Retinal pigment epithelial cell (primary cell): ENCODE measurements at regions not wholly inside any gene's neighbourhood (a gene's known extent, or its start where the extent isn't known, plus 50 kb on each side); places are given as distances from the start of the nearest gene placed in this dataset.

ENCODE experiments used
- DNase-seq: peaks from one replicate; pipeline ENCODE4 v3.0.0-alpha.2; 2010; ENCODE audit warnings: low read depth
- H3K4me3 ChIP-seq: 2 replicates; pipeline ENCODE4 v1.5.1; 2011; ENCODE audit warnings: mild to moderate bottlenecking, low read length, control low read depth, moderate library complexity
- TF ChIP-seq, protein P1 (sequence below): conservative IDR thresholded peaks from 2 replicates; pipeline ENCODE4 v1.5.1; 2011; ENCODE audit warnings: low read depth, low read length, control low read depth, inconsistent platforms

DNA sequence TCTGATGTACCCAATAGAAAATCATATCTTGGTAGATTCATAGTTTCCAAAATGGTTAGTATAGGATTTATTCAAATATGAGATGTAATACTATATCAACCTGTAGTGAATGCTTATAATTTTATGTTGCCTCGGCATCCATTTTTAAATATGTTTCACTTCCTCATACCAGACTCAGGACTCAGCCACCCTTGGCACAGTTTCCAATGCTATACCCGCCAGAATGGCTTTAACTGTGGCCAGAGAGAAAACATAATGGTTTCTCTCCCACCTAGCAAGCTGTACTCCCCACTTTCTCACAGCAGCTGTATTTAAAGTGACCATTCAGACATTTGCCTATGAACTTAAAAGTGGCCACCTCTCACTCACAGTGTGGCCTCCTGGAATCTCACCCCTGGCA lies 466.6 kb upstream of the PABPC4L start:
- TF ChIP-seq, protein P1, sequence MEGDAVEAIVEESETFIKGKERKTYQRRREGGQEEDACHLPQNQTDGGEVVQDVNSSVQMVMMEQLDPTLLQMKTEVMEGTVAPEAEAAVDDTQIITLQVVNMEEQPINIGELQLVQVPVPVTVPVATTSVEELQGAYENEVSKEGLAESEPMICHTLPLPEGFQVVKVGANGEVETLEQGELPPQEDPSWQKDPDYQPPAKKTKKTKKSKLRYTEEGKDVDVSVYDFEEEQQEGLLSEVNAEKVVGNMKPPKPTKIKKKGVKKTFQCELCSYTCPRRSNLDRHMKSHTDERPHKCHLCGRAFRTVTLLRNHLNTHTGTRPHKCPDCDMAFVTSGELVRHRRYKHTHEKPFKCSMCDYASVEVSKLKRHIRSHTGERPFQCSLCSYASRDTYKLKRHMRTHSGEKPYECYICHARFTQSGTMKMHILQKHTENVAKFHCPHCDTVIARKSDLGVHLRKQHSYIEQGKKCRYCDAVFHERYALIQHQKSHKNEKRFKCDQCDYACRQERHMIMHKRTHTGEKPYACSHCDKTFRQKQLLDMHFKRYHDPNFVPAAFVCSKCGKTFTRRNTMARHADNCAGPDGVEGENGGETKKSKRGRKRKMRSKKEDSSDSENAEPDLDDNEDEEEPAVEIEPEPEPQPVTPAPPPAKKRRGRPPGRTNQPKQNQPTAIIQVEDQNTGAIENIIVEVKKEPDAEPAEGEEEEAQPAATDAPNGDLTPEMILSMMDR = no peak
- no peak for DNase-seq
- H3K4me3 ChIP-seq = no peak overlapping the region

DNA sequence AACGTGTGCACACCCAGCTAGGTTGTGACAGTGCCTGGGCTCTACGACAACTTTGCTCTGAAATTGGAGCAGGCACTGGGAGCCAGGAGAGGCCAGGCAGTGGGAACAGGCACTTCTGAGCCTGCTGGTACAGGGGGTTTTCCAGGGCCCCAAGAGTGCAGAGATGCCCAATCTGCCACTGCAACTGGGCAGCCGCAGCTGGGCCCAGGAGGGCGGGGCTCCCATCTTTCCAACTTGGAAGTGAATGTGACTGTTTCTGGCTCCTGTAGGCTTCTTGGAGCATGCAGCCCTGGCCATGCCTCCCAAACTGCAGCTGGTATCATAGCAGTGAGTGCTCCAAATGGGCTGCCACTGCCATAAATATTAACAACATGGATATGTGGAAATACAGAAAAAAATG lies 465.1 kb upstream of the PABPC4L start:
- no peak for DNase-seq
- H3K4me3 ChIP-seq = no peak overlapping the region
- TF ChIP-seq, protein P1 = no peak

DNA sequence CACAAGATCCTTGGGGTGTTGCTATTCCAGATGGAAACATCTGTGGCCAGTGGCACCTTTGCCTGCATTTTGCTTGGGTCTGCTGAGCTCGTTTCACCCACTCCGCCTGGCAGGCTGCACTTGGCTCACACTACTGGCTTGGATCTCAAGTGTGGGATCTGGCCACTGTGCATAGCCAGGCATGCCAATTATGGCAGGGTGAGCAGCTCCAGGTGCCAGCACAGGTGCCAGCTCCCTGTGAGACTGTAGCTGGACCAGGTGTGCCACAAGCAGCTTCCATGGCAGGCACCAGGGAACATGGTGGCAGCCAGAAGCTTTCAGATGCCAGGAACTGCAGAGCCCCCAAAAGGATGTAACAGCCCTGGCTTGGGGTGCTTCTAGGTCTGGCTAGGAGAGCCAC lies 463.8 kb upstream of the PABPC4L start:
- no peak overlapping the region for H3K4me3 ChIP-seq
- no peak for DNase-seq
- TF ChIP-seq, protein P1 = no peak

DNA sequence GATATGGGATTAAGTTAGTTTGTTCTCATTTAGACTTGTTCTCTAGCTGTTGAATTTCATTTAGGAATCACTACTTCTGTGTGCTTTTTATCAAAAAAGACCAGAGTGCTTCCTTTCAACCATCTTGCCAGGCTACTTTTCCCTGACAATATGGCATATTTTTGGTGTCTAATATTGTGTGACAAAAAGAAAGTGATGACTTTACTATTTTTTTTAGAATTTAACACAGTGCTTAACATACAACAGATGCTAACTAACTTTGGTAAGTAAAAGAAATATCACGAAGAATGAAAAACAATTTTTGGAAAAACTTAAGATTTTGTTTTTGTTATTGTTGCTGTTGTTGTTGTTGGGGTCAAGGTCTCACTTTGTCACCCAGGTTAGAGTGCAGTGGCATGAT lies 462.2 kb upstream of the PABPC4L start:
- DNase-seq = no peak
- TF ChIP-seq, protein P1 = no peak
- H3K4me3 ChIP-seq = no peak overlapping the region

DNA sequence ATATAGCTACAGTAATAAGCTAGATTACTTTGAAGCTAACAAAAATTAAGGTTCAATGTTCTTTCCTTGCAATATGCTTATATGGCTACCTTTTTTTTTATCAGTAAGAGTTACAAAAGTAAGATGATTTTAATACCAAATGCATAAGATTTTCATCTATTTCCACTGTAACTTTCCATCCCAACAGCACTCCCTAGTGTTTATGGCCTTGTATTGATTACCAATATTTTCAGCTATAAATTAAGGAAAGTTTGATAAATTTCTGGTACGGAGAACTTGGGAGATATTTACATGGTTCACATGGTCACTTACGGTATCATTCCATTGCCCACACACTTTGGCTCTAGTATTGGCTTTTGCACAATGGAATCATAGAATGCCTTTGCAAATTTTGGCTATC lies 448.9 kb upstream of the PABPC4L start:
- no peak for DNase-seq
- TF ChIP-seq, protein P1 = peak; percentile 15
- no peak overlapping the region for H3K4me3 ChIP-seq

DNA sequence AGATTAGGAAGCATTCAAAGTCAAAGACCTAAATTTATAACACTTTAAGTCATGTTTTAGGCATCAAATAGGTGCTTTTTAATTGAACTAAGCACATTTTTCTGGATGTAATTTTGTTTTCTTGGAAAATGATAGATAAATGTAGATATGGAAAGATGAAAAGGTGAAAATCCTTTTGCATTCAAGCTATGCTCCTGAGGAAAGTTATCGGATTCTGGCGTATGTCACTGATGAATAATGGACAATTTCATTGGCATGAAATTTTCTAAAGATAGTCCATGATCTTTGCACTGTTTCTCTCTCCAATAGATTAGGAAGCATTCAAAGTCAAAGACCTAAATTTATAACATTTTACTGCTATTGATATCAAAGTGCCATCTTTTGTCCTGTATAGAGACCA lies 444.2 kb upstream of the PABPC4L start:
- H3K4me3 ChIP-seq = no peak overlapping the region
- no peak for DNase-seq
- TF ChIP-seq, protein P1 = no peak

DNA sequence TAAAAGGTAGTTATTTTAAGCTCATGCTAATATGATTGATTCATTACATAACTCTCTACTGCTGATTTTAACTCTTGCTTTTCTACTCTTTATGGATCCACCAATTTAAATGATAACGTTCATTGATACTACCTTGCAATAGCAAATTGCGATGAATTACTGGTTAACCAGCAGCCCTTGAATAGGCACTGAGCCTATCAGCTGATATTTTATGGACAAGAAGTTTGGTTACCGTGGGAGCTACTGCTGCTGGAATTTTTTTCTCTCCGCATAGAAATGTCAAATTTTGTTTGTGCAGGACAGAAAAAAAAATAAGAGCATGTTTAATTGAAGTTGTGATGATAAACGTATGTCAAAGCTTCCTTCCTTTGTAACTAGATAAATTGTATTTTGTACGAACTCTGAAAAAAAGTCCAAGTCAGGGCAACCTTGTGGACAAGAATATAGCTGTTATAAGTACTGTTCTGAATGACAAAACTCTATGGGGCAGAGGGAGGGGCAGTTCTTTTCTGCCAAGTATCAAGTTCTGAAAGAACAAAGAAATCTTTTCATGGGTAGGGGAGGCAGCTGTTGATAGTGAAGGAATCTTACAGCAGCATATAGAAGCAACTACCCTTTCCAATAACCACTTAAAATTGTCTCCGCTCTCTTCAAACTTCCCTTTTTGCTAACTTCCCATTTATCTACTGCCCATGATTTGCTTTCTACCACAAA lies 434.9 kb upstream of the PABPC4L start:
- TF ChIP-seq, protein P1 = no peak
- no peak overlapping the region for H3K4me3 ChIP-seq
- no peak for DNase-seq
